GM19324 (cell line): ENCODE measurements at regions not wholly inside any gene's neighbourhood (a gene's known extent, or its start where the extent isn't known, plus 50 kb on each side); places are given as distances from the start of the nearest gene placed in this dataset.
"Not testable (repeated sequence)": the region's sequence is repeated elsewhere in the genome, so short reads cannot be mapped to it uniquely, and the experiment has no call there.

Experiments
- ATAC-seq: cut with Tn5 transposase; IDR thresholded peaks from one replicate; pipeline ENCODE4 v1.9.1; 2021; ENCODE audit warnings: mild to moderate bottlenecking, moderate library complexity; ENCODE audit not compliant: unreplicated experiment, low FRiP score

- ATAC-seq, result no peak
Observed at GRCh38 chr5:130964231-130965202, 200.5 kb downstream of the HINT1 start.

- ATAC-seq, result no peak
Observed at GRCh38 chr5:130963798-130964197, 201.3 kb downstream of the HINT1 start.

- ATAC-seq, result no peak
Observed at GRCh38 chr5:130957151-130957550, 207.9 kb downstream of the HINT1 start.

GRCh38 chr5:130955041-130955440 is 210.0 kb downstream of the HINT1 start:
- no peak for ATAC-seq

- no peak for ATAC-seq
Observed at GRCh38 chr5:130954336-130954735, 210.7 kb downstream of the HINT1 start.

- ATAC-seq, result no peak
Observed at GRCh38 chr5:130939059-130939458, 226.0 kb downstream of the HINT1 start.

GRCh38 chr5:130937046-130937445 is 228.0 kb downstream of the HINT1 start:
- no peak for ATAC-seq

GRCh38 chr5:130923543-130924124 is 241.4 kb downstream of the HINT1 start:
- no peak for ATAC-seq

GRCh38 chr5:130912088-130912487 is 253.0 kb downstream of the HINT1 start:
- ATAC-seq, result no peak

GRCh38 chr5:130908186-130908585 is 256.9 kb downstream of the HINT1 start:
- ATAC-seq, result no peak

GRCh38 chr5:130897537-130898195 is 267.4 kb downstream of the HINT1 start:
- ATAC-seq, result not testable (repeated sequence)

GRCh38 chr5:130897181-130897536 is 267.9 kb downstream of the HINT1 start:
- not testable (repeated sequence) for ATAC-seq

GRCh38 chr5:130896636-130897035 is 268.4 kb downstream of the HINT1 start:
- no peak for ATAC-seq

GRCh38 chr5:130893006-130893405 is 272.1 kb downstream of the HINT1 start:
- ATAC-seq, result no peak

GRCh38 chr5:130890610-130891009 is 274.4 kb downstream of the HINT1 start:
- ATAC-seq, result no peak

- ATAC-seq, result no peak
Observed at GRCh38 chr5:130885691-130886090, 279.4 kb downstream of the HINT1 start.

GRCh38 chr5:130885027-130885426 is 280.0 kb downstream of the HINT1 start:
- no peak for ATAC-seq

GRCh38 chr5:130884023-130884422 is 281.0 kb downstream of the HINT1 start:
- ATAC-seq, result no peak

GRCh38 chr5:130875656-130876055 is 289.4 kb downstream of the HINT1 start:
- no peak for ATAC-seq

GRCh38 chr5:130874861-130875417 is 290.1 kb downstream of the HINT1 start:
- no peak for ATAC-seq
